ENCODE measurements at regions not wholly inside any gene's neighbourhood (a gene's known extent, or its start where the extent isn't known, plus 50 kb on each side); places are given as distances from the start of the nearest gene placed in this dataset.
"Not testable (repeated sequence)": the region's sequence is repeated elsewhere in the genome, so short reads cannot be mapped to it uniquely, and the experiment has no call there.

DNA sequence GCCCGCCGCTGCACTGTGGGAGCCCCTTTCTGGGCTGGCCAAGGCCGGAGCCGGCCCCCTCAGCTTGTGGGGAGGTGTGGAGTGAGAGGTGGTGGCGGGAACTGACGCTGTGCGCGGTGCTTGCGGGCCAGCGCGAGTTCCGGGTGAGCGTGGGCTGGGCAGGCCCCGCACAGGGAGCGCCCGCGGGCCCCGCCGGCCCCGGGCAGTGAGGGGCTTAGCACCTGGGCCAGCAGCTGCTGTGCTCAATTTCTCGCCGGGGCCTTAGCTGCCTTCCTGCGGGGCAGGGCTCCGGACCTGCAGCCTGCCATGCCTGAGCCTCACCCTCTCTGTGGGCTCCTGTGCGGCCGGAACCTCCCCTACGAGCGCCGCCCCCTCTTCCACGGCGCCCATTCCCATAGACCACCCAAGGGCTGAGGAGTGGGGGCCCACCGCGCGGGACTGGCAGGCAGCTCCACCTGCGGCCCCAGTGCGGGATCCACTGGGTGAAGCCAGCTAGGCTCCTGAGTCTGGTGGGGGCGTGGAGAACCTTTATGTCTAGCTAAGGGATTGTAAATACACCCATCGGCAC, 1062.6 kb downstream of the TDRD15 start:
- not testable (repeated sequence) for DNase-seq

DNA sequence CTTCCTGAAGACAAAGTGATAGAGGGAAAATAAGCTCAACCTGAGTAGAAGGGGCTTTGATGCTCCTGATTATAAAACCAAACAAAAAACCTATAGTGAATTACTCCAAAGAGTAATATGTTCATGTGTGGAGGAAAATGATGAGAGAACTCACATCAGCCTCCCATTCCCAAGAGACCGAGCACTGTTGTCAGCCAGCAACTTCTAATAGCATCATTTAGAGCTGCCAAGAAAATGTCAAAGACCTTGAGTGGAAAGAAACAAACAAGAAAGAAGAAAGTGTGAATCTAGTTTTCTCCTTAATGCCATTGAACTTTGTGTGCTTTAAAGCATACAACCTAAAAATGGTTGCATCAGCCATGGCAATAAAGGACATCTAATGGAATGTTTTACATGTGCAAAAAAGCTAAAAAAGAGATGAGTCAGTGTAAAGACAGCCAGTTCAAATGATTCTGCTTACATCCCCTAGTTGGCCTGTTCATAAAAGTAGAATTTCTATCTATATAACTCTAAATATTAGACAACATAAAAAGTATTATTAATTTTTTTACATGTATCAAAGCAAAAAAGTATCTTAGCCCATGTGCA, 1066.2 kb downstream of the TDRD15 start:
- DNase-seq = no peak

DNA sequence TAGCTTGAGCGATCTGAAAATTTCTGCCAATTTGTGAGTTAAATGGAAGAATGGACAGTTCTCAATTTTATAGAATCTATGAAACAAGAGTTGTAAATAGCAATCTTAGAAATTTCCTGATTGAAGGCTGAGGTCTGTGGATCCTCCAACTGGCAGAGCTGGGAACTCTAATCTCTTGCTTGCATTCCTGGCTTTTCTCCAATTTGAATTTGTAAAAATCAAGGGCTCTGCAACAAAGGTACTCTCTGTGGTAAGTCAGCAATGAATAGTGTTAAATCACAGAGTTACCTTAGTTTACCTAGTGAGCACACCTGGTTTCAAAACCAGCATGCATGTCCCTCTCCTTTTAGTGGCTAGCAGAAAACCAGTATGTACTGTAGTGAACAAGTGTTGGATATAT, 1070.5 kb downstream of the TDRD15 start:
- no peak for DNase-seq

DNA sequence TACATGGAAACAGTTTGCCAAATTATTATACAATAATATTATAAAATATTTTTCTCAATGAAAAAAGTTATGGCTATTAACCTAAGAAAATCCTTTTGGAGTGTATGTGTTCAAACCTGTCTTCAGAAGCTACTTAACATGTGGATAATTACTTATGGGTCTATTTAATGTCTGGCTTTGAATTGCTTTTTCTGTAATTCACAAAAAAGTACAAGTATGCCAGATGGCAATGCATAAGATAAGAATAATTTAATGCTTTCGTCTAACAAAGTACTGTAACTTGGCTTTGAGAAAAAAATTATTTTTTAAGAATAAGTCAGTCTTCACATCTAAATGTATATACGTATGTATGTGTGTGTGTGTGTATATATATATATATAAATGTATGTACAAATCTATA, 1073.0 kb downstream of the TDRD15 start:
- DNase-seq = no peak

DNA sequence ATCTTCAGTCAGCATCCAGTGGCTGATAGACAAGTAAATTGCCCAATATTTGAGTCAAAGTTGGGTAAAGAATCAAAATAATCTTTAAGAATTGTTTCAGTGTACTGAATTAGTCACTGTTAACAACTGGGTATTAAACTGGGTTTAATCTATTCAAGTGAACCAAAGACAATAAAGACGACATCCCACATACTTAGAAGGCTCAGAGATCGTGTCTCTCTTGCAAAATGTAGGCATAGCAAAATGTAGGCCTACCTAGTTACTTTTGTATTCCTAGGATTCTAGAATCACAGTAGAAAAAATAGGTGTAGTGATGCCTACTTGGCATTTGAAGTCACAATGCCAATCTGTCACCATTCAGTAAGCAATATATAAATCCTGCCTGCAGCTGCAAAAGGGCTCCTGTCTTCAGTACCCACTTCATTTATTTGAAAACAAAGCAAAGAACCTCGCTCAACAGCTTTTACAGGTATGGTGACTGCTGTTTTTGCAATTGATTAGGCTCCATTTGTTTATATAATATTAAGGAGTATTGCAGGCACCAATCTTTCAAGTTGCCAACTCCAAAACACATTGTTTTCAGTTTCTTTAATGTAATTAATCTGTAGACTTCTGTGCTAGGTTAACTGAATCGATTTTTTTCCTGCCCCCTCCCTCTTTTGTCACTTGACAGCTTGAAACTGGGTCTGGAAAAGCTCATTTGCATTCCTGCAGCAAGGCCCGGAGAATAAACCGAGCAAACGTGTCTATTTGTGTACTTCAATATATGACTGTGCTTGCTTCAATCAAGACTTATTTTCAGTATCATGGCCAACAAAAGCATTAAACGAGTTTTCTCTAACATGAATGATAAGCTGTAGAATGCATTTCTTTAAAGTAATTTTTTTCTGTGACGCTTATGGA, 1074.9 kb downstream of the TDRD15 start:
- no peak for DNase-seq

DNA sequence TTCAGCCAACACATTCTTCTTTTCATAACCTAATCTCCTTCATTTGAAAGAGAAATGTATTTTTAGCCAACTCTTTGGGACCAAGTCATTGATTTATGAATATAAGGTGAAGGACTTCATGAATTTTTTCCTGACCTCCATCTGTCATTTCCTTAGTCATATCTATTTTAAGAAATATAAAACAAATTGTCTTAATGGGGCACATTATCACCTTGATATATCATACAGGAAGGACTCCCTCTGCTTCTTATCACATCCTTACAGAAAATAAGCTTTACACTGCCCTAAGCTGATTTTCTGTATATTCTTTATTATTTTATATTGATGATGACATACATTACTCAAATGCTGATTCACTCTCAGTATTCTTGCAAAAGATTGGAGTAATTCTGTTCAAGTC, 1076.2 kb downstream of the TDRD15 start:
- DNase-seq = no peak

DNA sequence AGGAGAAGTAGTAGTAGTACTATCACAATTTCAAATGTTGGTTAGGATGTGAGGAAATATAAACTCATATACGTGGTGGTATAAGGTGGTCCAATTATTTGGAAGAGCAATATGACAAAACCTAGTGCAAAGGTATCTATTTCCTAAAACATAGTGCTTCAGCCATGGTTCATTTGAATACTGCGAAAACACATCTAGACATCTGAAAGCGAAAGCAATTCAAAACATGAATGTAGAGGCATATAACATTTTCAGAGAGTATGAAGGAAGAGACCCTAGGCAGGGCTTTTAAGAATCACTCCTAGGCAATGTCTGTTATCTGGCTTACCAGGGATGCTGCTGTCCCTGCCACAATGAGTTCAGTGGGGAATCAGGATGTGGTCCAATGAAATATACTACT, 1085.8 kb downstream of the TDRD15 start:
- no peak for DNase-seq

DNA sequence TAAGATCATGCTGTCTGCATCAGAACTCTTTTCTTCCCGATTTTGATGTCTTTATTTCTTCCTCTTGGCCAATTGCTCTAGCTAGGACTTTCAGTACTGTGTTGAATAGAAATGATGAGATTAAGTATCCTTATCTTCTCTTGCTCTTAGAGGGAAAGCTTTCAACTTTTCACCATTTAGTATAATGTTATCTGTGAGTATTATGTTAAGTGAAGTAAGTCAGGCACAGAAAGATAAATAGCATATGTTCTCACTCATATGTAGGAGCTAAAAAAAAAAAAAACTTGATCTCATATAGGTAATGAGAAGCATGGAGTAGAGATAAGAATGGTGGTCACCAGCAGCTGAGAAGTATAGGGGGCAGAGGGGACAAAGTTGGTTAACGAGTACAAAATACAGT, 1089.5 kb downstream of the TDRD15 start:
- no peak for DNase-seq

DNA sequence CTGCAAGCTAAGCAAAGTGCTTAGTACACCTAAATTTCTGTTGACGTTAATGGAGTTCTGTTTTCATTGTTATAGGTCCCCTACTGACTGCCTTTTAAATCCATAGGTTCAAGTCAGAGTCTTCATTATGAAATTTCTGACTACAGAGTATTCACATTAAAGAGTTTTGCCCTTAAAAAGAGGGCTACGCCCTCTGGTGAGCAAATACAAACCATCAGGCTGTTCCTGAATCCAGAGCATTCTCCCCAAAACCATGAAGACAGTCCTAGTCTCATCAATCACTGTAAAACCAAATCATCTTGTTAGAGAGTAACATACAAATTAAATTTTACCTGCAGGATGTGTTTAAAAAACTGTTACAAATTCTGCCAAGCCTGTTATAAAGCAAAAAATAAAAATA, 1091.7 kb downstream of the TDRD15 start:
- no peak for DNase-seq

DNA sequence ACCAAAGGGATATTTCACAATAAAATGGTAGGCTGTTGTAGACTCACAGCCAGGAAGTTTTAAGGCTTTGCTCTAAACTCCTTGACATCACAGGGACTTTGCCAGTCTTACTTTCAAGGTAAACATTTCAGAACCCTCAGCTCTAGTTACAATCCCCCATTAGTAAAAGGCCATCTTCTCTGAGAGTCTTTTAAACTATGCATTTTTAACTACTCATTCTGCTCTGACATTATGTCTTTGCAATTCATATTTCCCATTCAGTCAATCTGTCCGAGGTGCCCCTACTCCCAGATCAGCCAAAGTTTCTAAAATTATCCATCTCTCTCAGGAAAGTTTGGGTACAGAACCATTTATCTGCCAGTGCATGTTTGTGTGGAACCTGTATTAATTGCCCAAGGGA, 1094.1 kb downstream of the TDRD15 start:
- DNase-seq = no peak

DNA sequence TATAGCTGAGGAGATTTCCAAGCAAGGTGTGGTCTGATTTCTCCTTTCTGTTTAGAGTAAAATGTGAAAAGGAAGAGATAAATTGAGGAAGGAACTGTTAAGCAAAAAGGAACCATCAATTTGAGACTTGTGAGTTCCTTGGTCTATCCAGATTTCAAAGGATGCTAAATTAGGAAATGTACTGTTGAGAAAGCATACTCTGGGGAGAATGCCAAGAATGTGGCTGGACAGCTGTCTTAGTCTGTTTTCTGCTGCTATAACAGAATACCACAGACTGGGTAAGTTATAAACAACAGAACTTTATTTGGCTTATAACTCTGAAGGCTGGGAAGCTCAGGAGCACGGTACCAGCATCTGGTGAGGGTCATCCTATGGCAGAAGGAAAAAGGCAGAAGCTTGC, 1097.2 kb downstream of the TDRD15 start:
- DNase-seq = no peak

DNA sequence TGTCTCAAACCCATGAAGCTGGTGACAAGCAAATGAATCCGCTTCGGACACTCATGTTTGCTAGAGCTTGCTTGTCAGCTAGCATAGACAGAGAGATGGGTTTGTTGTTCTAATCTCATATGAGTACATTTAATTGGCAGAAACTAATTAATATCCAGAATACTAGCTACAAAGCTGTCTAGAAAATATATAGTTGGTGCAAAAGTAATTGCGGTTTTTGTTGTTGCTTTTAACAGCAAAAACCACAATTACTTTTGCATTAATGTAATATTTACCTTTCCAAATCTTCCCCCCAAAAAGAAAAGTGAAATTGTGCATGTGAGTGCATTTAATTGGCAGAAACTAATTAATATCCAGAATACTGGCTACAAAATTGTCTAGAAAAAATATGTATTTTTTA, 1115.2 kb downstream of the TDRD15 start:
- no peak for DNase-seq

DNA sequence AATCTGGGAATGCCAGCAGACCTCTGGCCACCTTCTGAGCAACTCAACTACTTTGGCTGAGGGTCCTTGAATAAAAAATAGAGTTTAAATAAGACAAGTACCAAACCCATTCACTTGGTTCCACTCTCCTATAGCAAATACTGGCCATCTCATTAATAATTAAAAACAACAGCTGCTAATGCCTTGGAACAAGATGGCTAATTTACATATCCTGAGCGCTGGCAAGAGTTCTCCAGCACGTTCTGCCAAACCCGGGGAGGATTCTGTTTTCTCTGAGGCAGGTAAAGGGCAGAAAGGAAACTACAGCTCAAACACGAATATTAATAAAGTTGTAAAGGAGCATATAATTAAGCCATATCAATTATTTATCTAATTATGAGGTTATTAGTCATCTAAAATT, 1123.7 kb downstream of the TDRD15 start:
- no peak for DNase-seq

DNA sequence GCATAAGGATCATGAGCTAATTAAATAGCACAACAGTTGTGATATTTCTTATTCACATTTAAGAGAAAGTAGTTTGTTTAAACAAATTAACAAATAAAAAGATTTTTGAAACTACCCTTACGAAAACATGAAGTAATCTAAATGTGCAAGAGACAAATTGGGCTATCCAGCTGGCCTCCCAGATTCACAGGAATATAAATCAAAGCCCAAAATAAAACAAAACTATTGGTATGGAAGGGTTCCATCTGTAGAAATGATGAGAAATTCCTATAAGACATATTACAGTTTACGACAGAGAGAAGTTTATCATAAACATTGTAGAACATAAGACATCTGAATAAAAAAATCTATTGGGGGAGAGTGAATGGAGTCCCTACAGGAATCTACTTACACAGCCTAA, 1125.1 kb downstream of the TDRD15 start:
- no peak for DNase-seq

DNA sequence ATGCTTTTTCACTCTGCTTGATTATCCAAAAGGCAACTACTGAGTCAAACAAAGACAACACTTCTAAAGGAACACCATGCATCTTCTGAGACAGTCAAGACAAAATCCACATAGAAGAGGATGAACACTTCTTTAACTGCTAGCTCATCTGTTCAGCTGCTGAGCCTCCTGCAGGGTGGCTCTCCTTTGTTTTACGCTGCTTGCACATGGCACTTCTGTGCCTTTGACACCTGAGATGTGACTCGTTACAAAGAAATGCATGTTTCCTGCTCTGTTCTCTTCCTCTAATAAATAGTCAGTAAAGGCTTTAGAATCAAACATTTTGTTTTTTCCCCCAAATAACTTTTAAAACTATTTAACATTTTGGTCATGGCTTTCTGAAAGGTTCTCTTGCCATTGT, 1129.4 kb downstream of the TDRD15 start:
- no peak for DNase-seq

DNA sequence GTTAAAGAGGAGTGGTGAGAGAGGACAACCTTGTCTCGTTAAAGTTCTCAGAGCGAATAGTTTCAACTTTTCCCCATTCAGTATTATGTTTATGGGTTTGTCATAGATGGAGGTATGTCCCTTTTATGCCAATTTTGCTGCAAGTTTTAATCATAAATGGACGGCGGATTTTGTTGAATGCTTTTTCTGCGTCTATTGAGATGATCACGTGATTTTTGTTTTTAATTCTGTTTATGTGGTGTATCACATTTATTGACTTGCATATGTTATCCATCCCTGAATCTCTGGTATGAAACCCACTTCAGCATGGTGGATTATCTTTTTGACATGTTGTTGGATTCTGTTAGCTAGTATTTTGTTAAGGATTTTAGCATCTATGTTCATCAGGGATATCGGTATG, 1123.8 kb upstream of the KLHL29 start:
- DNase-seq = no peak

DNA sequence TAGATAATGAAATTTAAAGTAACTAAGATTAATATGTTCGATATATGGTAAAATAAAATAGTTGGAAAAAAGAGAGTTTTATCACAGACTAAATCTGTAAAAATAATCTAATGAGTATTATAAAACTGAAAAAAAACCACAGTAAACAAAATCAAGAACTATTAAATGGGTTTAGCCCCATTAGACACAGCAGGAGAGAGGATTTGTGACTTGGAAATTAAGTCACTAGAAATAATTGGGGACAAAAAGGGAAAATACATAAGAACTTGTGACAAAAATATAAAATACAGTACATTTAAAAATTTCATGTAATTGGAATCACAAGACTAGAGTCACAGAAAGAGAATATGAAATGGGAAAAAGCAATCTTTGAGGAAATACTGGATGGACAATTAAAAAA, 1114.6 kb upstream of the KLHL29 start:
- no peak for DNase-seq

DNA sequence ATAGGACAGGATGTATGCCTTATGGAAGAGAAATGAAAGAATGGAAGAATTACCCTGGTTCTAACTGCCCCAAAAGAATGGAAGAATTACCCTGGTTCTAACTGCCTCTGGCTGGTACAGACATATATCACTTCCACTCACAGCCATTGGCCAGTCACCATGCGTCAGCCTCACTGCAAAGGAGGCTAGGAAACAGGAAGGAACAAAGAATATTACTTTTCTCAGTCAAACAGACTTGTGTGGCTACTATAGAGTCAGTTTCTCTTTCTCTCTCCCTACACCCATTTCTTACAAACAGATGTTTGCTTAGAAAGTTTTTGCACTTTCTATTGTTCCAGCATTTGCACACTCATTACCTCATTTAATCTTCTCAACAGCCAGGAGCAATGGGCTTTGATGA, 1111.1 kb upstream of the KLHL29 start:
- peak; percentile 3 to 9 for DNase-seq

DNA sequence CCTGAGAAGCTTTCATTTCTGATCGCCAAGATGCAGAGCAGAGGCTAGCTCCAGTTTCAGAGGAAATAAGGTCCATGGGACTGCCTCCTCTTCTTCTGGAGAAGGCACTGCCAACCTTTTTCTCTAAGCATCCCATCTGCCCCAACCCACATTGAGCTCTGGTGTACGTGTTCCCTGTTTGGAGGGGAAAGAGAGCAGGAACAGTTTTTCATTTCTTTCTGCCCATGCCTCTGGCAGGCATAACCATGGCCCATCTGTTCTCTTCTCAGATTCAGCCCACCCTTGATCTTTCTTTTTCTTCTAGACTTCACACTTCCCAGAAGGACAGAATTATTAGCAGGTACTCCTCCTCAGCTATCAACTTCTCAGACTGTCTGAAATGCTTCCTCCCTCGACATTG, 1110.3 kb upstream of the KLHL29 start:
- no peak for DNase-seq

DNA sequence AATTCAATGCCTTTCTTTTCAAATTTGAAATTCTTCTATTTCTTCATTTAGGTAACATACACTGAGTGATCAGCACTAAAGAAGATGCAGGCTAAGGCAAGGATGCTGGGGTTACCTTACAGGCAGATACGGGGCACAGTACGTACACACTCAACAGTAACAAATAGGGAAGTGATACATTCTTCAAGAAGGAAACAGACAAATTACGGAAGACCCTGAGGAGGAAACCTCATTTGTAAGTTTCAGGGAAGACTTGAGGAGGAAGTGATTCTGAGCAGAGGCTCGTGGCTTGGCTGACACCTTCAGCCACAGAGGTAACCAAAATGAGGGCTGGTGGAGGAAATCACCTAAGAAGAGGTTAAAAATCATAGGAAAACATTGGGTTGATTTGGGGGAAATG, 1108.3 kb upstream of the KLHL29 start:
- peak; percentile 20 to 48 for DNase-seq

DNA sequence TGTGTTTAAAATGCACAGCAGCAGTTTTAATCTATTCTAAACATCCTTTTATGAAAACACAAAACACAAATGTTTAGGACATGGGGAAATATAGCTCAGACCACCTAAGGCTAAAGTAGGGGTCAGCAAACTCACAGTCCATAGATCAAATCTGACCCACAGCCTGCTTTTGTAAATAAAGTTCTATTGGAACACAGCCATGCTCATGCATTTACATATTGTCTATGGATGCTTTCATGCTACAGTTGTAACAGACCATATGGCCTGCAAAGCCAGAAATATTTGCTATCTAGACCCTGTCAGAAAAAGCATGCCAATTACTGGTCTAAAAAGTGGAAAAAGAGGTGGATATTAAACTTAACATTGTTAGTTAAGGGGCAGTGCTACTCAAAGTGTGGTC, 1105.4 kb upstream of the KLHL29 start:
- DNase-seq = no peak

DNA sequence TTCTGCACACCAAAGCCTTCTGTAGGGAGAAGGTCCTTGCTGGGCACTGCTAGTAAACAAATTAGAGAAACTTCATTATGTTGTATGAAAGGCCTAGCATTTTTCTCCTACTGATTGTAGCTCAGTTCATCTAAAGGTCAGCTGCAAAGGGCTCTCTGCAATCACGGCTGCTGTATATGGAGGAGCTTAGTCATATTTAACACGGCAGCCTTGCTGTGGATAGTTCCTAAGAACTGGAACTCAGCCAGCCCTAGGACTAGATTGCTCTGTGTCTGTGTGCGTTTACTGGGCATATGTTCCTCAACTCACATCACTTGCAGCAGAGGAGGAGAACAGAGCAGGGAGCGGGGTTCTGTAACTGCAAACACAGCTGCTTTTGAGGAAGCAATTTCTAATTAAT, 1103.9 kb upstream of the KLHL29 start:
- DNase-seq = peak; percentile 6 to 33

DNA sequence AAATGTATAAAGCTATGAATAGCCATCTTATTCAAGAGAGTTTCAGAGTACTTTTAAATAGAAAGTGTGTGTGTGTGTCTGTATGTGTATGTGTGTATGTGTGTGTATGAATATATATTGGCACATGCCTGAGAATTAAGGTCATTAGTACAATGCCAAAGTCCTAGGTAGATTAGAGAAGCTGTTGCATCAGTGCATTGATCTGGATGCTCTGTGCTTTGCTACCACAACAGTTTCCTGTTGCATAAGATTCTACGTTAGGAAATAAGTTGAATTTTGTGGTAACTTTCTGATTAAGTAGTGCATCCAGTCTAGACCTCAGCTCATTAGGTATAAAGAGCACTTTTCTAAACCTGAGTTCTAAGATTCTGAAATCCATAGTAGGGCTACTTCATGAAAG, 1102.8 kb upstream of the KLHL29 start:
- DNase-seq = peak; percentile 24 to 78

DNA sequence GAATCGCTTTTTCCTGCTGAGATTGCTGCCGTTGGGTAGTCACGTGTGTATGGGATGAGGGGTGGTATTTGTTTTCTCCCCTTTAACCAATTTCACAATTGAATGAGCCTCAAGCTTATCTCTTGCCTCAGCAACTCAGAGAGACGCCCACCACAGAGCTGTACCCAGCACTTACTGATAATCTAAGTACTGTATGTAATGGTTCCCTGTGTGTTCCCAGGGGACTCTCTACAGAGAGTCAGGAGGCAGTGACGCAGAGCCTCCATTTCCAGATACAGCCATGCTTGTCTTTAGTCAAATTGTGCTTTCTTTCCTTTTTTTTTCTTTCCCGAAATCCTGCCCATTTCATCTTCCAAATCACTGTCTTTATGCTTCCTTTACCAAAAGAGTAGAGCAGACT, 1102.1 kb upstream of the KLHL29 start:
- no peak for DNase-seq
